ENCODE measurements at regions not wholly inside any gene's neighbourhood (a gene's known extent, or its start where the extent isn't known, plus 50 kb on each side); places are given as distances from the start of the nearest gene placed in this dataset.

DNA sequence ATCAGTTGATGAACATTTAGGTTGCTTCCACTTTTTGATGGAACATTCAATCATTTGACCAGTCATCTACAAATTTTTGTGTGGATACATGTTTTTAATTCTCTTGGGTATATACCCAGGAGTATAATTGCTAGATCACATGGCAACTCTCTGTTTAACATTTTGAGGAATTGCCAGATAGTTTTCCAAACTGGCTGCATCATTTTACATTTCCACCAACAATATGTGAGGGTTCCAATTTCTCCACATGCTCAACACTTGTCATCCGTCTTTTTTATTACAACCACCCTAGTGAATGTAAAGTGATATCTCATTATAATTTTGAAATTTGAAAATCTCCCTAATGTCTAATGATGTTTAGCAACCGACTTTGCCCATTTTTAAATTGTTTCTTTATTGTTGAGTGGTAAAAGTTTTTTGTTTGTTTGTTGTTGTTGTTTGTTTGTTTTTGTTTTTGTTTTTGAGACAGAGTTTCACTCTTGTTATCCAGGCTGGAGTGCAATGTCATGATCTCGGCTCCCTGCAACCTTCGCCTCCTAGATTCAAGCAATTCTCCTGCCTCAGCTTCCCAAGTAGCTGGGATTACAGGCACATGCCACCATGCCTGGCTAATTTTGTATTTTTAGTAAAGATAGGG, 53.7 kb upstream of the PDYN start:
- intact Hi-C loops (cut with micrococcal nuclease): no loop called here
- POLR2A ChIA-PET (ENCODE audit: partially characterized antibody): no interaction called here
- no peaks in the 10 kb centered on the region for H3K27me3 ChIP-seq (ENCODE audit: insufficient read depth, low read length)

GRCh38 chr20:2045101-2045500, 51.2 kb upstream of the PDYN start:
- Mint-ChIP-seq H3K27me3 (peaks cover 4 to 21% of the 10 kb centered on the region in 2 donors), H3K9me3 (peaks cover 0 to 2% (median 0%) of the 10 kb centered on the region in 8 donors), H3K4me1 (peaks cover 0 to 1% (median 0%) of the 10 kb centered on the region in 4 donors), H3K27ac (no peak overlapping the region), H3K36me3 (no peaks in the 10 kb centered on the region), H3K4me3 (no peak overlapping the region)
- POLR2A ChIA-PET (ENCODE audit: partially characterized antibody): no interaction called here
- Histone ChIP-seq H3K36me3 (ENCODE audit: insufficient read depth, low read length) (no peaks in the 10 kb centered on the region), H3K27me3 (ENCODE audit: insufficient read depth, low read length) (no peaks in the 10 kb centered on the region), H3K27ac (ENCODE audit: low read depth, low read length) (no peak overlapping the region), H3K4me1 (ENCODE audit: insufficient read depth, low read length) (no peaks in the 10 kb centered on the region), H3K4me3 (ENCODE audit: low read length in 2 of 2) (no peak overlapping the region), H3K9me3 (ENCODE audit: control insufficient read depth in 1 of 2, low read length in 2 of 2) (no peaks in the 10 kb centered on the region)
- intact Hi-C loops (cut with micrococcal nuclease): no loop called here
- CTCF ChIA-PET (ENCODE audit: partially characterized antibody): interaction anchor here (0.6 kb wide), 1 partner anchor 164 kb away, joined by 3 read pairs; no protein-coding TSS in a partner anchor
- DNase-seq: no peak

More for the DNA sequence above, 53.7 kb upstream of the PDYN start:
- Histone ChIP-seq H3K27ac (ENCODE audit: low read depth, low read length) (no peak overlapping the region), H3K9me3 (ENCODE audit: control insufficient read depth in 1 of 2, low read length in 2 of 2) (no peaks in the 10 kb centered on the region), H3K4me3 (ENCODE audit: low read length in 2 of 2) (no peak overlapping the region), H3K4me1 (ENCODE audit: insufficient read depth, low read length) (no peaks in the 10 kb centered on the region), H3K36me3 (ENCODE audit: insufficient read depth, low read length) (no peaks in the 10 kb centered on the region)
- Mint-ChIP-seq H3K9me3 (peaks cover 0 to 6% (median 0%) of the 10 kb centered on the region in 8 donors), H3K4me1 (no peaks in the 10 kb centered on the region), H3K36me3 (no peaks in the 10 kb centered on the region), H3K27me3 (peaks cover 8 to 35% of the 10 kb centered on the region in 2 donors), H3K27ac (no peak overlapping the region), H3K4me3 (no peak overlapping the region)
- DNase-seq: no peak
- CTCF ChIA-PET (ENCODE audit: partially characterized antibody): interaction anchor here (1.4 kb wide), 1 partner anchor 40 kb away, joined by 3 read pairs; no protein-coding TSS in a partner anchor
